Stomach (tissue), 8 donors: ENCODE measurements at regions not wholly inside any gene's neighbourhood (a gene's known extent, or its start where the extent isn't known, plus 50 kb on each side); places are given as distances from the start of the nearest gene placed in this dataset.

Source experiments
- DNase-seq, 2 donors: peaks; one replicate each; pipeline versions ENCODE4 v3.0.0 to v3.0.0-alpha.2; 2013 to 2019
- H3K27ac ChIP-seq, 5 donors: fragments of 200-600 bp in 4 of 5; sonication (generic) in 4 of 5; one replicate each; pipeline ENCODE4 v1.5.1; 2013 to 2019; ENCODE audit warnings: mild to moderate bottlenecking in 1 of 5, moderate library complexity in 1 of 5
- H3K27me3 ChIP-seq, 3 donors: fragments of 200-600 bp; sonication (generic); one replicate each; pipeline ENCODE4 v1.5.1; 2017 to 2019; ENCODE audit warnings: mixed run types in 1 of 3
- H3K36me3 ChIP-seq, 4 donors: fragments of 200-600 bp; sonication (generic); 1 replicate in 3 of 4; 2 replicates in 1 of 4; pipeline ENCODE4 v1.5.1; 2016 to 2019
- H3K4me1 ChIP-seq, 4 donors: fragments of 200-600 bp; sonication (generic); one replicate each; pipeline ENCODE4 v1.5.1; 2016 to 2019
- H3K4me3 ChIP-seq, 4 donors: fragments of 200-600 bp; sonication (generic) in 3 of 4; one replicate each; pipeline ENCODE4 v1.5.1; 2016 to 2019; ENCODE audit warnings: mild to moderate bottlenecking in 1 of 4
- H3K9me3 ChIP-seq, 4 donors: fragments of 200-600 bp; sonication (generic); one replicate each; pipeline ENCODE4 v1.5.1; 2016 to 2019
- CTCF ChIP-seq, 7 experiments: fragments of 450-650 bp in 4 of 7; fragments of 200-600 bp in 3 of 7; sonication (generic) in 3 of 7; IDR thresholded peaks; one replicate each; pipeline ENCODE4 v1.5.1; 2016 to 2019; ENCODE audit warnings: antibody characterized with exemption in 7 of 7, control low read depth in 2 of 7, mild to moderate bottlenecking in 1 of 7
- EP300 ChIP-seq: sonication (generic); formaldehyde crosslinking; IDR thresholded peaks from one replicate; pipeline ENCODE4 v1.6.1; 2017; ENCODE audit warnings: antibody characterized with exemption
- POLR2A ChIP-seq, 4 donors: fragments of 450-650 bp; IDR thresholded peaks; one replicate each; pipeline ENCODE4 v1.6.1; 2016; ENCODE audit warnings: antibody characterized with exemption in 4 of 4, control low read depth in 2 of 4, mild to moderate bottlenecking in 1 of 4, moderate library complexity in 1 of 4
- POLR2AphosphoS5 ChIP-seq, 3 donors: sonication (generic); formaldehyde crosslinking; IDR thresholded peaks; one replicate each; pipeline ENCODE4 v1.6.1; 2016; ENCODE audit warnings: antibody characterized with exemption in 3 of 3
- WGBS, 5 donors: extraction: QIAGEN DNeasy Blood & Tissue Kit in 3 of 5; methylation state at CpG; one replicate each; pipeline versions ENCODE4 v1.1.5 to v1.1.7; 2013 to 2018; 5-methylcytosine and 5-hydroxymethylcytosine counted together
- intact Hi-C: fragments of 100-400 bp; cut with DNase I; formaldehyde crosslinking; loops from one replicate; pipeline ENCODE4 v1.15.1; 2023; ENCODE audit warnings: low total_unique reads
- small RNA-seq, 4 donors: library from RNA; depleted of rRNA; stranded (forward); fragments of <200 nt; gene quantifications; one replicate each; pipeline ENCODE3, GENCODE V24; 2016
- donor health status: healthy with polysubstance abuse.
- donor health status: Bipolar disorder and iron deficiency.
- donor health status: healthy.

GRCh38 chr13:46951516-46951915 lies 54.7 kb upstream of the HTR2A start:
- no peak for TF ChIP-seq POLR2AphosphoS5 (IDR thresholded peaks at IDR 0.05)
- TF ChIP-seq EP300, result no peak
- TF ChIP-seq POLR2A (IDR thresholded peaks at IDR 0.05), result no peak
- no peak for TF ChIP-seq CTCF (IDR thresholded peaks at IDR 0.05)
- no peak overlapping the region for H3K27ac ChIP-seq
- no peaks in the 10 kb centered on the region for H3K9me3 ChIP-seq
- WGBS, 5 donors, result 58 to 82% (median 75%) methylated on average over 6 of the region's 6 CpGs
- DNase-seq, result no peak
- intact Hi-C loops, result no loop called here
- no peaks in the 10 kb centered on the region for H3K27me3 ChIP-seq
- H3K4me3 ChIP-seq, result no peak overlapping the region
- H3K36me3 ChIP-seq, result no peaks in the 10 kb centered on the region
- no peaks in the 10 kb centered on the region for H3K4me1 ChIP-seq

GRCh38 chr13:46949211-46949610 lies 52.4 kb upstream of the HTR2A start:
- Histone ChIP-seq H3K27ac (no peak overlapping the region), H3K4me3 (no peak overlapping the region), H3K4me1 (no peaks in the 10 kb centered on the region), H3K9me3 (peaks cover 0 to 15% (median 7%) of the 10 kb centered on the region in 4 donors), H3K27me3 (no peaks in the 10 kb centered on the region), H3K36me3 (no peaks in the 10 kb centered on the region)
- no peak for DNase-seq
- no peak for TF ChIP-seq POLR2A (IDR thresholded peaks at IDR 0.05)
- no peak for TF ChIP-seq POLR2AphosphoS5 (IDR thresholded peaks at IDR 0.05)
- intact Hi-C loops, result no loop called here
- 88 to 99% (median 93%) methylated on average over 3 of the region's 3 CpGs for WGBS, 5 donors

GRCh38 chr13:46948338-46948737 lies 51.5 kb upstream of the HTR2A start:
- no peak for DNase-seq
- peaks cover 0 to 17% (median 8%) of the 10 kb centered on the region in 4 donors for H3K9me3 ChIP-seq
- no peaks in the 10 kb centered on the region for H3K27me3 ChIP-seq
- H3K36me3 ChIP-seq, result no peaks in the 10 kb centered on the region
- no peak for TF ChIP-seq EP300
- TF ChIP-seq POLR2AphosphoS5 (IDR thresholded peaks at IDR 0.05), result no peak
- no peak for TF ChIP-seq CTCF (IDR thresholded peaks at IDR 0.05)
- no peak for TF ChIP-seq POLR2A (IDR thresholded peaks at IDR 0.05)
- intact Hi-C loops, result no loop called here
- H3K27ac ChIP-seq, result no peak overlapping the region
- no peaks in the 10 kb centered on the region for H3K4me1 ChIP-seq
- 84 to 88% (median 87%) methylated on average over 4 of the region's 4 CpGs for WGBS, 5 donors
- H3K4me3 ChIP-seq, result no peak overlapping the region

- no peak for TF ChIP-seq POLR2AphosphoS5 (IDR thresholded peaks at IDR 0.05)
- TF ChIP-seq CTCF (IDR thresholded peaks at IDR 0.05), result no peak
- TF ChIP-seq EP300, result no peak
- no peak for TF ChIP-seq POLR2A (IDR thresholded peaks at IDR 0.05)
- Histone ChIP-seq H3K4me1 (no peaks in the 10 kb centered on the region), H3K27me3 (no peaks in the 10 kb centered on the region), H3K4me3 (no peak overlapping the region), H3K9me3 (peaks cover 0 to 17% (median 8%) of the 10 kb centered on the region in 4 donors), H3K36me3 (no peaks in the 10 kb centered on the region), H3K27ac (no peak overlapping the region)
- intact Hi-C loops, result no loop called here
- WGBS, 5 donors, result 54 to 69% (median 65%) methylated on average over 4 of the region's 4 CpGs
- no peak for DNase-seq
These were observed 50.8 kb upstream of the HTR2A start for GRCh38 chr13:46947425-46948191.

Small RNA genes in the stretch of these regions (small RNA-seq; reads per million reads assigned to genes)
- gene GNG5P5 (0 reads per million in 4 donors), gene RN7SL700P (0 reads per million in 4 donors)
